GM18861 (cell line): ENCODE measurements at regions not wholly inside any gene's neighbourhood (a gene's known extent, or its start where the extent isn't known, plus 50 kb on each side); places are given as distances from the start of the nearest gene placed in this dataset.
"Not testable (repeated sequence)": the region's sequence is repeated elsewhere in the genome, so short reads cannot be mapped to it uniquely, and the experiment has no call there.

Experiments used
- ATAC-seq: cut with Tn5 transposase; IDR thresholded peaks from one replicate; pipeline ENCODE4 v1.9.1; 2021; ENCODE audit not compliant: unreplicated experiment

DNA sequence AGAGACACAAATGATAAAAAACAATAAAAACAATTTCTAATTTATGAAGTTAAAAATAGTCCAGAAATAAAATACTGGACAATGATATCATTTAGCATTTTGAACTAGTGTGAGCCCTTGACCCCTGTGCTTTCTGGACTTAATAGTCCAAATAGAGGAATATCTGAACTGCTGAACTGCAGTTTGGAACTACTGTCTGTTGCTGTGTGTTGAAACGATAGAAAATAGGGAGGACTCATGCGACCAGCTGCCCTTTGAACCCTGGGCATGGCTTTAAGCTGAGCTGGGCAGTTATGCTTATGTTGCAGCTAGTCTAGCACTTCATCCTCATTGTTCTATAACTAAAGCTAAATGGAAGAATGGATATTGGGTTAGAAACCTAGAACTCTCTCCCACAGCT lies 99.5 kb downstream of the FMR1NB start:
- ATAC-seq: no peak

DNA sequence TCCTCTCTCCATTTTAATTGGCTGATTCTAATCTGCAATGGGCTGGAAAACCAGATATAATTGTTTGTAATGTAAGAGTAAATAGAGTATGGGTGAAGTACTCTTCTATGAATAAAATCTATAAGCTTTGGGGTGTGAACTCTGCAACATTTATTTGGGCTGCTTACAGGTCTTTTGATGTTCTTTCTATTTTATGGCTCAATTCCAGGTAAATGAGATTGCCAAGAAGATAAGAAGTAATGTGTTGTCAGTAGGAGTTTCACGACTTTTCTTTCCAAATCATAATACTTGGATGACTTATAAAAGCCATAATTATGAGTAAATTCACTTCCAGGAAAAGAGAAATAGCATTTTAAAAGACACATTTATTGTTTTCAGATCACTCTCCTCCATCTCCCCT lies 103.5 kb downstream of the FMR1NB start:
- no peak for ATAC-seq

DNA sequence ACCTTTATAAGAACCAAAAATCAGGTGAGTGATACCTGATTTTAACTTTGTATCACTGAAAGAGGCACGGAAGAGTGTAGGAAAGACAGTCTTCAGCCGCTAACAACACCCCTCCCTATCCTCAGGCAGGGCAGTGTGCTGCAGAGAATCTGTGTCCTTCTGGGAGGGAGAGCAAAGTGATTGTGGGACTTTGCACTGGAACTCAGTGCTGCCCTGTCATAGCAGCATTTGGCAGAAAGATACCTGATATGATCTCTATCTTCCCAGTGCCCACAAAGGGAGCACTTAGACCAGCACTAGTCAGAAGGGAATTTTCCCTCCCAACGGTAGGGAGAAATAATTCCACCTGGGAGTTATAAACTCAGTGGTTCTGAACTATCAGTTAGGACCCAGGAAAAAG lies 139.0 kb downstream of the FMR1NB start:
- no peak for ATAC-seq

DNA sequence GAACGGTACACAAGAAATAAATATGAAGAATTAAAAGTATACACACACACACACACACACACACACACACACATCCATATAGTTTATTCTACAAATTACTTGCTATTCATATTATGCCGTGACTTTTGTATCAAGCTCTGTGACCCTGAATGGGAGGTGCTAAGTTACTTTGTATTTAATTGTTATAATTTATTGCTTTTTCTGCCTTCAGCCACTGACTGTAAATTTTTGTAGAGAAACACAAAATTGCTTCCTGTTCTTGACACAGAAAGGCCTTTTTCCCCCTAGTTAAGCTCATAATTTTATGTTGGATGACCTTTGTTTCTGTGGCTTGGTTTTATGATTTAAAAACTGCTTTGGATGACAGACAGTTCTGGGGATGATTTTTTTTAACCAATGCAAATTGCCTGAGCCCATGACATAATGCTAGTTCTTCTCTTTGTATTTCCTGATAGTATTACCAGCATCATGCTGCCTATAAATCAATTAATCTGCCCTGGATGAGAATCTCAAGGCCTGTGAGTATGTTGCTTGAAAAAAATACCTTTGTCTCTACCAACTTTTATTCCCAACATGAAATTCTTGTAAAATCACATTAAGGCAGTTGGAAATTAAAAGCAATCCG lies 140.0 kb downstream of the FMR1NB start:
- no peak for ATAC-seq

DNA sequence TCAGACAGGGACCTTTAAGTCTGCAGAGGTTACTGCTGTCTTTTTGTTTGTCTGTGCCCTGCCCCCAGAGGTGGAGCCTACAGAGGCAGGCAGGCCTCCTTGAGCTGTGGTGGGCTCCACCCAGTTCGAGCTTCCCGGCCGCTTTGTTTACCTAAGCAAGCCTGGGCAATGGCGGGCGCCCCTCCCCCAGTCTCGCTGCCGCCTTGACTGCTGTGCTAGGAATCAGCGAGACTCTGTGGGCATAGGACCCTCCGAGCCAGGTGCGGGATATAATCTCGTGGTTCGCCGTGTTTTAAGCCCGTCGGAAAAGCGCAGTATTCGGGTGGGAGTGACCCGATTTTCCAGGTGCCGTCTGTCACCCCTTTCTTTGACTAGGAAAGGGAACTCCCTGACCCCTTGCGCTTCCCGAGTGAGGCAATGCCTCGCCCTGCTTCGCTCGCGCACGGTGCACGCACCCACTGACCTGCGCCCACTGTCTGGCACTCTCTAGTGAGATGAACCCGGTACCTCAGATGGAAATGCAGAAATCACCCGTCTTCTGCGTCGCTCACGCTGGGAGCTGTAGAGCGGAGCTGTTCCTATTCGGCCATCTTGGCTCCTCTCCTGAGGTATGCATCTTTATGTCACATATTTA lies 147.9 kb downstream of the FMR1NB start:
- not testable (repeated sequence) for ATAC-seq

DNA sequence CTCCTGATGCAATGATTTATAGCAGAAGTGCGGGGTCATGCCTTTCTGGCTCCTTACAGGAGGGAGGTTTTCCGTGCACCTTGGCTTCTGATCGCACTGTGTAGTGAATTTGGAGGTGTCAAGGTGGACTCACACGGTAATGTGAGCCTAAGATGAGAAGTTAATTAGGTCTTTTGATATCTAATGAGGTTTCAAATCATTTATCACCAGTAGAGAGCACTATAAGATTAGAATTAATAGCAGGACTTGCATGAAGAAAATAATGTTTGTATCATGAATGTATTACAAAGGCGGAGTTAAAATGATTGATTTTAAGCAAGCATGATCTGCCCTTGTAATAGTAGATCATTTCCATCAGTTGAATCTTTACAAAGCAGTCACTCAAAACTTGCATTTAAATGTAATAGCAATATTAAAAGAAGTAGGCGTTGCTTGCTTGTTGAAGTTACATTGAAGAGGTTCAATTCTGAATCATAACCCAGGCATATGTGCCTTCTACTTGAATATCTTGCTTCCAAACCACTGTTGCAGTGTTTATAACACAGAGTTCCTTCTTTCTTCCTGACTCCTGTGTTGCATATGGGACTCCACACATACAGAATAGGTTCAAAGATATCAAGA lies 152.1 kb downstream of the FMR1NB start:
- no peak for ATAC-seq

DNA sequence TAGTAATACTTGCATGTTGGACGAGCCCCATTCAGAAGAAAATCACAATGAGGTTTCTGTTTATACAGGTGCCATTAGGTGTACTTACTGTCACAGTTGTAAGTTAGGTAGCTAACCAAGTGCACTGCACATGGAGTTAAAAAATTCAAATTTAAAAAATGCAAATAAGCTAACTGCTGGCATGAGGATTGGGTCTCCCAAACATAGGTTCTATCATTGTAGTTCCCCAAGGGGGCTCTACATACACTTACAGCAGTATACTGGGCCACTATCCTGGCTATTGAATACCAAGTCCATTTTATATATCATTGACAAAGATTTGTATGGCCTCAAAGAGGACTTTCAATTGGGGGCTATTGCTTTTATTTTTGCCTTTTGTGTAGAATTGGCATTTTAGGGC lies 153.4 kb downstream of the FMR1NB start:
- no peak for ATAC-seq

DNA sequence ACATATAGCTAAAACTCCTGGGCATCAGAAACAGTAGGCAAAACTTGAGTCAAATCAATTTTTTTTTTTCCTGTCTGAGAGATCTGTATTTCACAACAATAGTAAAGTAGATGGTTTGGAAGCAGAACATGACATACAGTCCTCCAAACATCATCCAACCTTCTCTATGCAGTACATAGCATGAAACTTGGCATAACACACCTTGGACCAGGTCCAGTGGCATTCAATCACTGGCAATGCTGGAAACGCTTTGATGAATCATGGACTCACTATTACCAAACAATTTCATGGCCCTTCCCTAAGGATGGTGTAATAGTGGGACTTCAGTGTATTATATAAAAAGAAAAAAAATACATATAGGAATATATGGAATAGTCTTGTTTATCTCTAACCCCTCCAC lies 154.6 kb downstream of the FMR1NB start:
- ATAC-seq: no peak

DNA sequence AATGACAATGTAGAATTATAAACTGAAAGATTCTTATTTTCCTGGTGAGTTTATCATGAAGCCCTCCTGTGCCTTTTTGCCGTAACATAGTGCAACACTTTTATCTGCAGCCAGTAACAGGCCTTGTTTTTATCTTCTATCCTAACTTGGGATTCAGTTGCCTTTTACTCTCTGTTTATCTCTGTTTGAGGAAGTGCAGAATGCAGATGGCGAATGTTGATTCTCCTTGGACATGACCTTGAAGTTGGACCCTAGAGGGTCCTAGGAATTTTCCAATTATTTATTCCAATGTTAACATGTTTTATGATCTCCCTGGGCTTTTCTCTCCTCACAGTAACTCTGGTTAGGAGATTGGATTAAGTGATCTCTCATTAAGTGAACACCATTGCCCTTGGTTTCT lies 165.0 kb downstream of the FMR1NB start:
- ATAC-seq: no peak

DNA sequence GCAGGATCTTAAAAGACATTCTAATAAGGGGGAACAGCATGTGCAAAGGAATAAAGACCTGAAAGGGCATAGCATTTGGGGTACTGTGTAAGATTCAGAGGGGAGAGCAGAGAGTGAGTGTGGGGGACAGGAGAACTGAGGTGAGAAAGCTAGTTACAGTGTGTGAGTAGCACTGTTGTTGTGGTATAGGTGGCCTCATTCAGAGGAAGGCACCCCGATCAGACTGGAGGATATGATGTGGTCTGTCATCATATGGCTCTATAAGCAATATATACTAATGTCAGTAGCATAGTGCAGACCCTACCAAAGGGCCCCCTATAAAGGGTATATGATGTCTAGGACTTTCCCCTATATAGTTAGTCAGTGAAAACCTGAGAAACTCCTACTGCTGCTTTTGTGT lies 175.8 kb downstream of the FMR1NB start:
- ATAC-seq: no peak

DNA sequence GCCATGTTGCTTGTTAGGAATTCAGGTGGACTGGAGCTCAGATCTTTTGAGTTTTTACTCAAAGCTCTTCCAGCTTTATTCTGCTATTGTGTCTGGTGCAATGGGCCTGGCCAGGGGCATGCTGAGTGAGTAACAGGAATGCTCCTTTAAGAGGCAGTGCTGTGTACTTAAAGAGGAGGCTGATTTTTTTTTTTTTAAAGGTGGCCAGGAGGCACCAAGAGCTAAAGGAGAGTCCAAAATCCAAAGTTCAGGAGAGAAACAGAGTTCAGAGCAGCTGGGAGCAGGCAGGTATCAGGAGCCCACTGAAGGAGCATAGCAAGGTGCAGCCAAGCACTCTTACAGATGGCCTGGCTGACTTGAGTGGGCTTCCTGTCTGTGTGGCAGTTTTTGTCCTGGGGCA lies 178.7 kb downstream of the FMR1NB start:
- ATAC-seq: no peak

DNA sequence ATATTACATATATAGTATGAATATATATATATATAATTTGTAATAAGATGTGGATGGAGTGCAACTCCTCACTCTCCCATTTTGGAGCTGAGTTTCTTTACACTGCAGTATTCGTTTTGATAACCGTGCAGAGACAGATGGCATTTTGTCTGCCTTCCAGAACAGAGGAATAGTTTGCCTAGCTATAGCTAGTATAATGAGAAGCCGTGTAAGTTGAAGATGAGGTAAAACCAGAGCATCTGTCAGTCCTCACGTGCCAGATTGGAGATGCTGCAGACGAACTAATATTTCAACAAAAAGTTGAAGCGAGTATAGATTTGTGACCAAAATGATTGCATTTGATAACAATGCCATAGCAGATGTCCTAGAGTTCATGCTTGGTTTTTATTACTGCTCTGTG lies 180.6 kb downstream of the FMR1NB start:
- no peak for ATAC-seq

DNA sequence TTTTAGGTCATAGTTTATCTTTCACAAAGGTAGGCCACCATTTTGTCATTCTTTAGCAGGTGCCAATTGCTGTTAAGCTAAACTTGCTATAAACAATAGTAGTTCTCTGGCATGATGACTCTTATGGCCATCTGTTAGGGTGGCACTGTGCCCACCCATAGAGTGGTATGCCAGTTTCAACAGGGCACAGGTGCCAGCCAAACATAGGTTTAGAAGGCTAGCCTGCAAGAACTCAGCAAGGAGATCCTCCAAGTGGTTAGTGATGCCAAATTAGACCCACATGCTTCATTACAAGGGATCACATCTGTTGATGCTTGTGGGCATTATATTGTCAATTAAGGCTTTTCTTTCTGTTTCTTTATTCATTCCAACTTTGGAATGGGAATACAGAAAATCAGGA lies 204.5 kb downstream of the FMR1NB start:
- ATAC-seq: no peak

DNA sequence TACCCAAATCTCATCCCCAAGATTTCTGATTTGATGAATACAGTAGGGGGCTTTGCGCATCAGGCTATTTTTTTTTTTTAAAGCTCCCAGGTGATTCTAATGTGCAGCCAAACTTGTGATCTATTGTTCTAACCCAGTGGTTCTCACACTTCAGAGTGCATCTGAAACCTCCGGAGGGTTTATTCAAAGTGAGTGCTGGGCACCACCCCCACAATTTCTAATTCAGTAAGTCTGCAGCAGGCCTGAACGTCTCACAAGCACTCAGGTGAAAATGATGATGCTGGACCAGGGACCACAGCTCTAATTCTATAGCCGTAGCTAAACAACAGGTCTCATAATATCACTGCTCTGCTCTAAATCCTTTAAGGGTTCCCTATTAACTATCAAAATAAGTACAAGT lies 211.4 kb downstream of the FMR1NB start:
- ATAC-seq: no peak

DNA sequence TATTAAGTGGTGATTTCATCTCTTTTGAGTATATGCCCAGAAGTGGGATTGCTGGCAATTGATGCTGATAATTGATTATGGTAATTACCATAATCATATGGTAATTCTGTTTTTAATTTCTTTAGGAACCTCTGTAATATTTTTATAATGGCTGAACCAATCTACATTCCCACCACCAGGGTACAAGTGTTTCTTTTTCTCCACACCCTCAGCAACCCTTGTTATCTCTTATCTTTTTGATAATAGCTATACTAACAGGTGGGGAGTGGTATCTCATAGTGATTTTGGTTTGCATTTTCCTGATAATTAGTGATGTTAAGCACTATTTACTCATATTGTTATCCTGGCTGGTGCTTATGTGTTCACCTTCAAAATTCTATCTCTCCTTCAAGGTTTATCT lies 212.6 kb downstream of the FMR1NB start:
- no peak for ATAC-seq

DNA sequence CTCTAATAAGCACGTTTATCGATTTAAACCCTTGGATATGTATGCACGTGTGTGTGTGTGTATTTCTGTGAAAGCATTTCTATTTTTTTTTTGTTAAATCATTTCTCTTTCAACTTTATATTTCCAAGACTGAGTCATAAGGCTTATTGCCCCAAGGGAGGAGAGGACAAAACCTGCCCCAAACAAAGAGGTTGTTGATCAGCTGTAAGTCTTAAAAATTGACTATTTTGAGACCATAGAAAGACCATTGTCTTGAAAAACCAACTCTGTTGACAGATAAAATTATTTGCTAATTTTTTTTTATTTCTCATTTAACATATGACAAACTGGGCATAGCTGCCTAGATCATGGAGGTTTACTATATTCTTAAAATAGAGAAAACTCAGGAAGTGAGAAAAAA lies 222.4 kb downstream of the FMR1NB start:
- ATAC-seq: no peak

DNA sequence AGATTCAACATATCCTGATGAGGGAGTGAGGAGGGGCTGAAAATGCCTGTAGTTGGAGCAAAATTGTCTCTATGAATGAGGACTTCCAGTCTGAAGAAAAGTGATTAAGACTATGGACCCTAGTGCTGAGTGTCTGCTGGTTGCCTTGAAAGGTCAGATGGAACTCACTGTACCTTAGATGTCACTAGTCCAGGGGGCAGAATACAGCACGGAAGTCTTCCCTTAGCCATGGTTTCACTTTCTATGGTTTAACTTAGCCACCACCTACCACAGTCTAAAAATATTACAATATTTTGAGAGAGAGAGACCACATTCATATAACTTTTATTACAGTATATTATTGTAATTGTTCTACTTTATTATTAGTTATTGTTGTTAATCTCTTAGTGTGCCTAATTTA lies 223.1 kb downstream of the FMR1NB start:
- ATAC-seq: no peak

DNA sequence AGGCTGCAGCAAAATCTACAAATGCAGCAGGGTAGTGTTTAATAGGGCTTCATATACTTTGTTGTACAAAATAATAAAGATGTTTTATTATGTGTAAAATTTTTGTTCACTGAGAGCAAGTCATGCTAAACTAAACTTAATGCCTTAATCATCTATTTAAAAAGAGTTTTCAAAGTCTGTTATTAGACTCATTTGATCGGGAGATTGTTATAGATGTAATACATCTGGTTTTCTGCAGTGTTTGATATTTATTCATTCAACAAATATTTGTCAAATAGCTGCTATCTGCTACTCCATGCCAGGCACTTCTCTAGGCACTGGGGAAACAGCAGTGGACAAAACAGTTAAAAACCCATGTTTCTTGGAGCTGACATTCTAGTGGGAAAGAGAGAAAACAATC lies 233.6 kb downstream of the FMR1NB start:
- no peak for ATAC-seq

DNA sequence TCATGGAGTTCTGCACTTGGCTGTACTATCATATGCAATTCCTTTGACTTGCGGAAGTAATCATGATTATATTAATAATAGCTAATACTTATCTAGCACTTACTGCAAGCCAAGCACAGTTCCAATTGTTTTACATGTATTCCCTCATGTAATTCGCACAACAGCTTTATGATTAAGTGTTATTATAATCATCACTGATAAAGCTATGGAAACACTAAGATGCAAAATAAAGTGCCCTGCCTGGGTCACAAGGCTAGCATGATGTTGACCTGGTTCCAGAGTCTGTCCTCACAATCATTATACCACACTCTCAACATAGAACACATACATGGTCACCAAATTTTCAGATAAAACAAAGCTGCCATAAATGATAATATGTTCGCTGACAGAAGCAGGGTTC lies 234.6 kb downstream of the FMR1NB start:
- ATAC-seq: no peak

DNA sequence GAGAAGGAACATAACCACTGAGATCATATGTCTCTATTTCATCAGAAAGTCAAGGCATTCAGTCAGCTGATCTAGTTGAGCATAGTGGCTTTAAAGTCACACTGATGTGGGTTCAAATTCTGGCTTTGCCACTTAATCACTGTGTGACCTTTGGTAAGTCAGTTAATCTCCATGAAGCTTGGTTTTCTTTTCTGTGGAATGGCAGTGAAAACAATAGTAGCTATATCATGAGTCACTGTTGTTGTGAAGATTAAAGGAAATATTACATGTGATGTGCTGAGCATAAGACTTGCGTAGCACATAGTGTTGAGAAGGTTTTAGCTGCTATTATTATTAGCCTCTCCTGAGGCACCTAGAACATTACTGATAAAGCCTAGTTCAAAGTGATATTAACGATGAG lies 242.2 kb downstream of the FMR1NB start:
- ATAC-seq: no peak

DNA sequence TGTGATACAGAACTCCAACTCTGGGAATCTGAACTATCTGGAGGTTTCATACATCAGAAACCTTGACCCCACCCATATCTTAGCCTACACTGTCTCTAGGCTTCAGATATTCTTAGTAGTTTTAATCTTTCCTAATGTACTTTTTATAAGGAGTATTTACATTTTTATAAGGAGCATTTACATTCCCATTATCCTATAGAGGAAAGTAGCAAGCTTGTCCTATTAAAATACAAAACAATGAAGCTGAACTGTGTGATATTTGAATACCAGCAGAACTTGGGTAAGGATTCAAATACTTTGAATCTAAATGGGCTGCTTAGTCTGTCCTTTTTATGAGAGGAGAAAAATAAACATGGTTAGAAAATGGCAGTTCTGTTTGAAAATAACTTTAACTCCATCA lies 247.4 kb downstream of the FMR1NB start:
- no peak for ATAC-seq

DNA sequence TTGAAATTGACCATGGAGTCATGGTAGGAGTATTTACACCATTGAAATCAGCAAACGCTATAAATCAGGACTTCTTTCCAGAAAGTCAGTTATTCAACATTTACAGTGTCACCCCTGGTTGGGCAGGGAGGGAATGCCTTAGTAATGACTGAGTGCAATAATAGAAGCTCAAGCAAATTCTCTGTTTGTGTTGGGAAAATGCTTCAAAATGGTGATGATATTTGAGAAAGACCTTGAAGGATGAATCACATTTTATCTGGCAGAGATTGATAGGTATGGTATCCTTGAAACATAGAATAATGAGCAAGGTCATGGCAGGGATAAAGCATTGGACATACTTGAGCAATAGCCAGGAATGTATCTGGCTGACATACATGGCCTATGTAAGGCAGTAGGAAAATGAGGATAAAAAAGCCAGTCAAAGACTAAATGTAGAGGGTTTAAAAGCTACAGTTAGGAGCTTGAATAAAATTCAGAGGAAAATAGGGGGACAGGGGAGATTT lies 248.7 kb downstream of the FMR1NB start:
- ATAC-seq: no peak

DNA sequence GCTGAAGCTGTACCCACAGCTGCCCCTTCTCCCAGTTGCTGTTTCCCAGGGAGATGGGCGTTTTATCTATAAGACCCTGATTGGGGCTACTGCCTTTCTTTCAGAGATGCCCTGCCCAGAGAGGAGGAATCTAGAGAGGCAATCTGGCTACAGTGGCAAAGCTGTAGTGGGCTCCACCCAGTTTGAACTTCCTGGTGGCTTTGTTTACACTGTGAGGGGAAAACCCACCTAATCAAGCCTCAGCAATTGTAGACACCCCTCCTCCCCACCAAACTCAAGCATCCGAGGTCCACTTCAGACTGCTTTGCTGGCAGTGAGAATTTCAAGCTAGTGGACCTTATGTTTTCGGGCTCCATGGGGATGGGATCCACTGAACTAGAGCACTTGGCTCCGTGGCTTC lies 240.4 kb upstream of the AFF2 start:
- no peak for ATAC-seq
